NCI-H2081 treated with DMSO at 0.1 percent for 48 hours (cell line): ENCODE measurements at regions not wholly inside any gene's neighbourhood (a gene's known extent, or its start where the extent isn't known, plus 50 kb on each side); places are given as distances from the start of the nearest gene placed in this dataset.
"Not testable (repeated sequence)": the region's sequence is repeated elsewhere in the genome, so short reads cannot be mapped to it uniquely, and the experiment has no call there.

ENCODE experiments used
- DNase-seq: peaks from one replicate; lab custom pipeline; 2025; lab: John Stamatoyannopoulos, UW

GRCh38 chrX:114015966-114016365 lies 567.9 kb upstream of the HTR2C start:
- DNase-seq = no peak

GRCh38 chrX:114006664-114007063 lies 577.2 kb upstream of the HTR2C start:
- no peak for DNase-seq

DNA sequence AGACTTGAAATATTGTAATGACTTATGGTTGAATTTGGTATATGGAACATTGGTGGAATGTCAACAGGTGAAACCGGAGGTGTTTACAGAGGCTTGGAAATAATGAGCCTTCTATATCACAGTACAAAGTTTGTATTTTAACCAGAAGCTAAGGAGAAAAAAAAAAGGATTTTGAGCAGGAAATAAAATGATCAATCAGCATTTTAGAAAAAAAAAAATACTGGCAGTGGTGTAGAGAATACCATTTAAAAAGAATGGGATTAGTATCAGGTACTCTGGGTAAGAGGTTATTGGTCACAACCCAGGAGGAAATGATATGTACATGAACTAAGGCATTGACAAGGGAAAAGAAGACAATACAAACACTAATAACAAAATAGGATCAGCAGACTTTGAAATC lies 587.1 kb upstream of the HTR2C start:
- DNase-seq = no peak

DNA sequence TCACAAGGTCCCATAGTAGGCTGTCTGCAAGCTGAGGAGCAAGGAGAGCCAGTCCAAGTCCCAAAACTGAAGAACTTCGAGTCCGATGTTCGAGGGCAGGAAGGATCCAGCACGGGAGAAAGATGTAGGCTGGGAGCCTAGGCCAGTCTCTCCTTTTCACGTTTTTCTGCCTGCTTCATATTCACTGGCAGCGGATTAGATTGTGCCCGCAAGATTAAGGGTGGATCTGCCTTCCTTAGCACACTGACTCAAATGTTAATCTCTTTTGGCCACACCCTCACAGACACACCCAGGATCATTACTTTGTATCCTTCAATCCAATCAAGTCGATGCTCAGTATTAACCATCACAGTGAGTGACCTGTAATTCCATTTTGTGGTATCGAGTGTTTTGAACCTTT lies 592.2 kb upstream of the HTR2C start:
- DNase-seq = not testable (repeated sequence)

DNA sequence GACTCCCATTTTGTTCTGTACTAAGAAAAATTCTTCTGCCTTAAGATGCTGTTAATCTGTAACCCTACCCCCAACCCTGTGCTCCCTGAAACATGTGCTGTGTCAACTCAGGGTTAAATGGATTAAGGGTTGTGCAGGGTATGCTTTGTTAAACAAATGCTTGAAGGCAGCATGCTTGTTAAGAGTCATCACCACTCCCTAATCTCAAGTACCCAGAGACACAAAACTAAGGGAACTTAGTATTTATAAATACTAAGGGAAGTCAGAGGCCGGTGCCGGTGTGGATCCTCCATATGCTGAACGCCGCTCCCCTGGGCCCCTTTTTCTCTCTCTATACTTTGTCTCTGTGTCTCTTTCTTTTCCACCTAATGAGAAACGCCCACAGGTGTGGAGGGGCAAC lies 593.2 kb upstream of the HTR2C start:
- DNase-seq = not testable (repeated sequence)

DNA sequence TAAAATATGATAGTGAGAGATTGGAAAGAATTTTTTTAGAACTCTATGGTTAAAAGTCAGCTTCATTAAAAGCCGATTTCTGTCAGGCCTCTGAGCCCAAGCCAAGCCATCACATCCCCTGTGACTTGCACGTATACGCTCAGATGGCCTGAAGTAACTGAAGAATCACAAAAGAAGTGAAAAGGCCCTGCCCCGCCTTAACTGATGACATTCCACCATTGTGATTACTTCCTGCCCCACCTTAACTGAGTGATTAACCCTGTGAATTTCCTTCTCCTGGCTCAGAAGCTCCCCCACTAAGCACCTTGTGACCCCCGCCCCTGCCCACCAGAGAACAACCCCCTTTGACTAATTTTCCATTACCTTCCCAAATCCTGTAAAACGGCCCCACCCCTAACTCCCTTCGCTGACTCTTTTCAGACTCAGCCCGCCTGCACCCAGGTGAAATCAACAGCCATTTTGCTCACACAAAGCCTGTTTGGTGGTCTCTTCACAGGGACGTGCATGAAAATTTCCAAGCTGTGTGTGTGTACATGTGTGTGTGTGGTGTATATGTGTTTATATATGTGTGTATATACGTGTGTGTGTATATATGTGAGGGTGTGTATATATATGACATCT lies 595.5 kb upstream of the HTR2C start:
- DNase-seq = not testable (repeated sequence)

DNA sequence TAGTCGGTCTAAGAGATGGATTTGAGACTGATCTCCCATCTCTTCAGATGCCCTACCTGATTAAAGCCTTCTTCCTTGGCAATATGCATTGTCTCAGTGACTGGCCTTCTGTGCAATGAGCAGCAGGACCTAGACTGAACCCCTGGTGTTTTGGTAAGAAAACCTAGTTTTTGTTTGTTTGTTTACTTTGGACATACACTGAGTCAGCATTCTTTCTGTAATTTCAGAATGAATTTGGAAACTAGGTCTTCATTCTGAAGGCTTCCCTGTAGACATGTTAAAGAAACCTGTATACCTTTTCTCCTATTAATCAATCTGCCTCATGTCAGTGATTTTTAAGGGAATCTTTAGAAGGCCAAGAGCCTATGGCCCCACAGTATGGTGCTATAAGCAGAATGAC lies 597.5 kb upstream of the HTR2C start:
- no peak for DNase-seq

GRCh38 chrX:113982766-113983165 lies 601.1 kb upstream of the HTR2C start:
- DNase-seq = no peak

- DNase-seq = no peak
Observed at GRCh38 chrX:113980953-113981352, 602.9 kb upstream of the HTR2C start.

- no peak for DNase-seq
Observed at GRCh38 chrX:113977887-113978286, 606.0 kb upstream of the HTR2C start.

DNA sequence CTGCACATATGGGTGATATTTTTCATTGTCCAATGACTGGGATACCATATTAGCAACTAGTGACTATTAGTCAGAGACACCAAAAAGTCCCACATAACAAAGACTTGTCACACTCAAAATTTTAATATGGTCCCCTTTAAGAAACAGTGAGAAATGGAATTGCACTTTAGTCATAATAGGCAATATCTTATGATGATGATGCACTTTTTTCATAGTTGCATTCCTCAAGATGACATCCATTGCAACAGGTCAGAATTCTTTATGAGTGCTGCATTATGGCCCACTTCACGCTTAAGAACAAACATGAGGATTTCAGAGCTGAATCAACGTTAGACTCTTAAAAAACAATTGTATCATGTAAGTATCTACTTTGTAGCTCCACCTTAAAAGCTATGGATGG lies 608.4 kb upstream of the HTR2C start:
- no peak for DNase-seq

- no peak for DNase-seq
Observed at GRCh38 chrX:113974881-113975280, 609.0 kb upstream of the HTR2C start.

DNA sequence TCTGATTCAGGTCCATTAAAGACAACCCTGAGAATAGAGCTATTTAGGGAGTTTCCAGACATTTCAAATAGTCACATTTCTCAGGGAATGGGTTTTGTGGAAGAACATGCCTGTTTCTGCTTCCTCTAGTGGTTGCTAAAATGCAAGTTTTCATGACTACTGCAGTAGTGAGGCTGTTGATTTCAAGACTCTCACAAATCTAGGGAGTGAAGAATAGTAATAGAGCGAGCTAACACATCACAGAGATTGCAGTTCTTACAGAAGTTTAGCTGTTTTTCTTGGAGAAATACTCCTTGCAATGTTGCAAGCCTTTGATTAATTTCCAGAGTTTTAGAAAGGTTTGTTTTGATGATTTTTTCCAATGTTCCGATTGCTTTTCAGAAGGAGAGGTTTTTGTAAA lies 610.2 kb upstream of the HTR2C start:
- no peak for DNase-seq

DNA sequence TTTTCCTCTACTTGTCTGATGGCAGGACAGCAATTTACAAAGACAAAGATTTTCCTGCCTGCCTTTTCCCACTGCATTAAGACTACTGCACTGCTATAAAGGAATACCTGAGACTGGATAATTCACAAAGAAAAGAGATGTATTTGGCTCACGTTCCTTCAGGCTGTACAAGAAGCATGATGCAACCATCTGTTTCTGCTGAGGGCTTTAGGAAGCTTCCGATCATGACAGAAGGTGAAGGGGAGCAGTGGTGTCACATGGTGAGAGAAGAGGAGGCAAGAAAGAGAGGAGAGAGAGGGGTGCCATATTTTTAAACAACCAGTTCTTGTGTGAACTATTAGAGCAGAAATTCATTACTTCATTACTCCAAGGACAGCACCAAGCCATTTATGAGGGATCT lies 617.1 kb upstream of the HTR2C start:
- DNase-seq = no peak

- DNase-seq = no peak
Observed at GRCh38 chrX:113962343-113962742, 621.5 kb upstream of the HTR2C start.

- no peak for DNase-seq
Observed at GRCh38 chrX:113959912-113960626, 623.8 kb upstream of the HTR2C start.

- DNase-seq = no peak
Observed at GRCh38 chrX:113956936-113957335, 627.0 kb upstream of the HTR2C start.

DNA sequence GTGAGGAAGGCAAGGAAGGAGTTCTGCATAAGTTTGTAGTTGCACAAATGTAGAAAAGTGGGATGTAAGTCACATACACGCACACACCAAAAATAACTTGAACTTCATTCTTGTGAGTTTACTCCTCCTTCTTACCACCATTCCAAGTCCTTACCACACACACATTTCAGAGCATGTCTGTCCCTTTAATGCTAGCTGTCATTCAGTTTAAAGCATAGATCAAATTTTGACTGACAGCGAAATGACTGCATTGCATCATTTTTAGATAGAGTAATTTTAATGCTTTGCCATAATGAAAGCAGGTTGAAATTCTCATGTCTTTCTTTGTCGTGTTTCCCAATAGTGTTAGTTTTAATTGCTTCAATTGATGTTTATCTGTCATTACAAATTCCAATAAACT lies 629.6 kb upstream of the HTR2C start:
- no peak for DNase-seq

GRCh38 chrX:113950081-113950678 lies 633.7 kb upstream of the HTR2C start:
- no peak for DNase-seq

GRCh38 chrX:113947548-113947947 lies 636.3 kb upstream of the HTR2C start:
- DNase-seq = no peak

DNA sequence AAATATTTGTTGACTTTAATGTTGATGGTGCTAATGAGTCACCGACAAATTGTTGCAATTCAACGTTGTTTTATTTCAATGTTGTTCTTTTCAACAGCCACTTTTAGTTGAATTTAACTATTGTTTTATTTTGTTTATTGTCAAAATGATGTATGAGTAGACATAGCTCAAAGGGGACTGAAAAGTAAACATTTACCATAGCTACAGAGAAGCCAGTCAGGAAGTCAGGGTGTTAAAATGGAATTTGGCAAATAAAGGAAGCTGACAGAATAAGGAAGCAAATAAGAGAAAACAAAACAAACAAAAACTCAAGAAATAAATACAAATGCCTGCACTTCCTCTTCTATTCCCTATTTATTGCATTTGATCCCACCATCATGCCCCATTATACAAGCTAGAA lies 648.4 kb upstream of the HTR2C start:
- no peak for DNase-seq

DNA sequence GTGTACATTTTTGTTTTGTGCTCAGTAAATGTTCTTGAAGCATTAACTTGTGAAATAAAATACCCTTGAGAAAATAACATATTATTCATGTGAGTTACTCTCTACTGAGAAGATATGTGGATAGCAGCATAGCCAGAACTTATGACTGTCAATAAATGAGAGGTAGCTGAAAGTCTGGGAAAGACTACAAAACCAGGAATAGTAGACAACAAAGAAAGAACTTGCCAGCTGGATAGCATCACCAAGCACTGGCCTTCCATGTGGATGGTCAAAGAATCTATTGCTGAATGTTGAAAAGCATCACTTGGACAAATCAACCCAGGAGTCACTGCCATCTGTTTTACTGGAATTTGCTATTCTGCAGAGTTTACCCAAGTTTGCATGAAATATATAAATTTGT lies 650.0 kb upstream of the HTR2C start:
- no peak for DNase-seq

- DNase-seq = no peak
Observed at GRCh38 chrX:113929004-113929403, 654.9 kb upstream of the HTR2C start.

- DNase-seq = no peak
Observed at GRCh38 chrX:113920661-113921060, 663.2 kb upstream of the HTR2C start.
